ENCODE measurements at regions not wholly inside any gene's neighbourhood (a gene's known extent, or its start where the extent isn't known, plus 50 kb on each side); places are given as distances from the start of the nearest gene placed in this dataset.

- TF ChIP-seq CTCF (IDR thresholded peaks at IDR 0.05) (no peak), POLR2A (IDR thresholded peaks at IDR 0.05) (no peak), EP300 (IDR thresholded peaks at IDR 0.05) (no peak)
Measured at GRCh38 chr4:127578491-127578890, 54.3 kb upstream of the INTU start.
